ENCODE measurements at regions not wholly inside any gene's neighbourhood (a gene's known extent, or its start where the extent isn't known, plus 50 kb on each side); places are given as distances from the start of the nearest gene placed in this dataset.

- no peak for DNase-seq (ENCODE audit: low read depth)
- H3K4me3 ChIP-seq (ENCODE audit: low read depth, low read length) = no peak overlapping the region
- TF ChIP-seq MYC (IDR thresholded peaks at IDR 0.05; ENCODE audit: low read depth, low read length) (no peak), CTCF (IDR thresholded peaks at IDR 0.05; ENCODE audit: low read depth, low read length) (no peak), POLR2A (IDR thresholded peaks at IDR 0.05; ENCODE audit: extremely low read depth, insufficient read length) (no peak)
- TF ChIP-seq, protein P1, sequence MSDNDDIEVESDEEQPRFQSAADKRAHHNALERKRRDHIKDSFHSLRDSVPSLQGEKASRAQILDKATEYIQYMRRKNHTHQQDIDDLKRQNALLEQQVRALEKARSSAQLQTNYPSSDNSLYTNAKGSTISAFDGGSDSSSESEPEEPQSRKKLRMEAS (IDR thresholded peaks at IDR 0.05; ENCODE audit: low read depth, low read length) = no peak
Observed at GRCh38 chr5:61916621-61917620, 389.1 kb upstream of the KIF2A start.

DNA sequence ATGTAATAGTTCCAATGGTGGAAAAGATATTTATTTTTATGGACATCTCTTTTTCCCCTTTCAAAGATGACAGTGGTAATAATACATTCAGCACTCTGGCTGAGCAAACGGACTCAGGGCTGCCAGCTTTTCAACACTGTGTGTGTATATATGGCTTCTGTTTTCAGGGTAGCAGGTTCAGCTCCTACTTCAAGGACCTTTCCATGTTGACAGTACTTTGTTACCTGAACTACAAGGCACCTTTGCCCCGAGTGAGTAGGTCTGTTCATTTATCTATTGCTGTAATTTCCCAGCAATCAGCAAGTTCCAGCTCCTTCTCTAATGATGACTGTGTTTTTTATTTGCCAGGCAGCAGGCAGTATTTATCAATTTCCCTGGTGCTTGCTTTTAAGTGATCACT lies 387.4 kb upstream of the KIF2A start:
- no peak overlapping the region for H3K4me3 ChIP-seq (ENCODE audit: low read depth, low read length)
- TF ChIP-seq, protein P1 (IDR thresholded peaks at IDR 0.05; ENCODE audit: low read depth, low read length) = no peak
- no peak for TF ChIP-seq CTCF (IDR thresholded peaks at IDR 0.05; ENCODE audit: low read depth, low read length)
- no peak for TF ChIP-seq MYC (IDR thresholded peaks at IDR 0.05; ENCODE audit: low read depth, low read length)
- no peak for TF ChIP-seq POLR2A (IDR thresholded peaks at IDR 0.05; ENCODE audit: extremely low read depth, insufficient read length)
- DNase-seq (ENCODE audit: low read depth) = no peak

DNA sequence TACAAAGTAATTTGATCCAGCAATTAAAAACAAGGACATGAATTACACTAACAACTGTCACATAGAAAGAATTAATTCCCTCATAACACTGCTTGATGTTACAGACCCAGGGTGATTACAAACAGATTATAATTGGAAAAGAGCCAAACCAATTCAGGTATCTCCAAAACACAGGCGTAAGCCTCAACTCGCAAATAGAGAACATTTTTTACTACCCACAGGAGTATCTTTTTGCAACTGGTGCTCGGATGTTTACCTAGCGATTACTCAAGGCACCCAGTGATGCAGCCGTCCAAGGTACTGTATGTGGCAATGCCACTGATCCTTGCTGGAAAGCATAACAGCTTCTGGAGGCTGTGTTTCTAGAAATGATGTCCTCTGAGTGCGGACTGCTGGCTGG lies 386.1 kb upstream of the KIF2A start:
- no peak for DNase-seq (ENCODE audit: low read depth)
- TF ChIP-seq, protein P1 (IDR thresholded peaks at IDR 0.05; ENCODE audit: low read depth, low read length) = no peak
- no peak for TF ChIP-seq MYC (IDR thresholded peaks at IDR 0.05; ENCODE audit: low read depth, low read length)
- TF ChIP-seq CTCF (IDR thresholded peaks at IDR 0.05; ENCODE audit: low read depth, low read length) = no peak
- TF ChIP-seq POLR2A (IDR thresholded peaks at IDR 0.05; ENCODE audit: extremely low read depth, insufficient read length) = no peak
- H3K4me3 ChIP-seq (ENCODE audit: low read depth, low read length) = no peak overlapping the region

DNA sequence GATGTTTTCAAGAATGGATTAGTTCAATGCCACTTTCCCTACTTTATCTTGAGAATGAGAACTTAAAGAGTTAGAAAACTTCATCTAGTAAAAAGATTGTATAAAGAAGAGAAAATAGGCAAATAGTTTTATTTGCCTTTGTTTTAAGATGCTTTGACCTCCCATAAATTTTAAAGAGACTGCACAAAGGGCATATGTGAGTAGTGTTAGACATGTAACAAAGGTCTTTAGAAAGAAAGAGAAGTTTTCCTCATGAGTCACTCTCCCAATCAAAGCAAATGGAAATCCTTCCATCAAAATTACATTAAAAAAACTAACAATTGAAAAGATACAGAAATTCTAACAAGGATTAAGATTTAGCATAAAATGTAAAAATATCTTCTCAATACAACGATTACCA lies 381.8 kb upstream of the KIF2A start:
- TF ChIP-seq MYC (IDR thresholded peaks at IDR 0.05; ENCODE audit: low read depth, low read length) (no peak), CTCF (IDR thresholded peaks at IDR 0.05; ENCODE audit: low read depth, low read length) (no peak), POLR2A (IDR thresholded peaks at IDR 0.05; ENCODE audit: extremely low read depth, insufficient read length) (no peak)
- TF ChIP-seq, protein P1 (IDR thresholded peaks at IDR 0.05; ENCODE audit: low read depth, low read length) = no peak
- H3K4me3 ChIP-seq (ENCODE audit: low read depth, low read length) = no peak overlapping the region
- DNase-seq (ENCODE audit: low read depth) = no peak

GRCh38 chr5:61926911-61927310 lies 379.1 kb upstream of the KIF2A start:
- no peak overlapping the region for H3K4me3 ChIP-seq (ENCODE audit: low read depth, low read length)
- no peak for DNase-seq (ENCODE audit: low read depth)
- TF ChIP-seq MYC (IDR thresholded peaks at IDR 0.05; ENCODE audit: low read depth, low read length) = no peak

GRCh38 chr5:61931236-61931635 lies 374.8 kb upstream of the KIF2A start:
- no peak overlapping the region for H3K4me3 ChIP-seq (ENCODE audit: low read depth, low read length)
- TF ChIP-seq MYC (IDR thresholded peaks at IDR 0.05; ENCODE audit: low read depth, low read length) (no peak), CTCF (IDR thresholded peaks at IDR 0.05; ENCODE audit: low read depth, low read length) (no peak), POLR2A (IDR thresholded peaks at IDR 0.05; ENCODE audit: extremely low read depth, insufficient read length) (no peak)
- TF ChIP-seq, protein P1 (IDR thresholded peaks at IDR 0.05; ENCODE audit: low read depth, low read length) = no peak
- no peak for DNase-seq (ENCODE audit: low read depth)

All from NB4 (cell line).